GM21528 (cell line): ENCODE measurements at regions not wholly inside any gene's neighbourhood (a gene's known extent, or its start where the extent isn't known, plus 50 kb on each side); places are given as distances from the start of the nearest gene placed in this dataset.
"Not testable (repeated sequence)": the region's sequence is repeated elsewhere in the genome, so short reads cannot be mapped to it uniquely, and the experiment has no call there.

ENCODE experiments used
- ATAC-seq: cut with Tn5 transposase; IDR thresholded peaks from one replicate; pipeline ENCODE4 v1.9.1; 2021; ENCODE audit warnings: mild to moderate bottlenecking, moderate library complexity; ENCODE audit not compliant: unreplicated experiment, low FRiP score

- ATAC-seq, result no peak
Observed at GRCh38 chrX:97984641-97985040, 1100.9 kb downstream of the RPA4 start.

GRCh38 chrX:97985096-97985495 is 1101.4 kb downstream of the RPA4 start:
- no peak for ATAC-seq

- ATAC-seq, result no peak
Observed at GRCh38 chrX:97987979-97988378, 1104.3 kb downstream of the RPA4 start.

GRCh38 chrX:97995834-97996233 is 1112.1 kb downstream of the RPA4 start:
- ATAC-seq, result no peak

GRCh38 chrX:98028691-98029090 is 1145.0 kb downstream of the RPA4 start:
- no peak for ATAC-seq

GRCh38 chrX:98029861-98030260 is 1146.2 kb downstream of the RPA4 start:
- ATAC-seq, result no peak

- no peak for ATAC-seq
Observed at GRCh38 chrX:98057176-98057575, 1173.5 kb downstream of the RPA4 start.

- no peak for ATAC-seq
Observed at GRCh38 chrX:98065151-98065550, 1181.4 kb downstream of the RPA4 start.

GRCh38 chrX:98067611-98068010 is 1183.9 kb downstream of the RPA4 start:
- no peak for ATAC-seq

GRCh38 chrX:98068024-98068580 is 1184.4 kb downstream of the RPA4 start:
- no peak for ATAC-seq

GRCh38 chrX:98071331-98071730 is 1187.6 kb downstream of the RPA4 start:
- no peak for ATAC-seq

- no peak for ATAC-seq
Observed at GRCh38 chrX:98077440-98077839, 1193.7 kb downstream of the RPA4 start.

GRCh38 chrX:98111684-98112083 is 1228.0 kb downstream of the RPA4 start:
- no peak for ATAC-seq

- ATAC-seq, result no peak
Observed at GRCh38 chrX:98114021-98114420, 1230.3 kb downstream of the RPA4 start.

- ATAC-seq, result no peak
Observed at GRCh38 chrX:98141466-98141865, 1257.8 kb downstream of the RPA4 start.

GRCh38 chrX:98191003-98191402 is 1307.3 kb downstream of the RPA4 start:
- no peak for ATAC-seq

- ATAC-seq, result no peak
Observed at GRCh38 chrX:98194036-98194435, 1310.3 kb downstream of the RPA4 start.

GRCh38 chrX:98203800-98204199 is 1320.1 kb downstream of the RPA4 start:
- ATAC-seq, result no peak

GRCh38 chrX:98207947-98208346 is 1324.2 kb downstream of the RPA4 start:
- ATAC-seq, result no peak

GRCh38 chrX:98231003-98231402 is 1347.3 kb downstream of the RPA4 start:
- no peak for ATAC-seq

GRCh38 chrX:98240061-98240460 is 1356.4 kb downstream of the RPA4 start:
- not testable (repeated sequence) for ATAC-seq

- no peak for ATAC-seq
Observed at GRCh38 chrX:98263135-98263534, 1379.4 kb downstream of the RPA4 start.

GRCh38 chrX:98289726-98290125 is 1406.0 kb downstream of the RPA4 start:
- no peak for ATAC-seq
